Trophoblast cell (in vitro differentiated cells and primary cell): ENCODE measurements at regions not wholly inside any gene's neighbourhood (a gene's known extent, or its start where the extent isn't known, plus 50 kb on each side); places are given as distances from the start of the nearest gene placed in this dataset.

Experiments
- DNase-seq, 2 donors: peaks; one replicate each; pipeline ENCODE4 v3.0.0-alpha.2; 2016
- H2AFZ ChIP-seq: 2 replicates; pipeline ENCODE4 v1.6.1; 2013; ENCODE audit warnings: low read length, moderate library complexity, mild to moderate bottlenecking; ENCODE audit not compliant: insufficient read depth, poor library complexity
- H2AK5ac ChIP-seq: 2 replicates; pipeline ENCODE4 v1.6.1; 2013; ENCODE audit warnings: mild to moderate bottlenecking, low read length
- H2BK120ac ChIP-seq: 2 replicates; pipeline ENCODE4 v1.6.1; 2013; ENCODE audit warnings: low read length, mild to moderate bottlenecking, moderate library complexity; ENCODE audit not compliant: insufficient read depth, poor library complexity
- H2BK12ac ChIP-seq: 2 replicates; pipeline ENCODE4 v1.6.1; 2013; ENCODE audit warnings: mild to moderate bottlenecking, low read length, moderate library complexity
- H2BK5ac ChIP-seq: 2 replicates; pipeline ENCODE4 v1.6.1; 2013; ENCODE audit warnings: low read length, low read depth, moderate library complexity, mild to moderate bottlenecking; ENCODE audit not compliant: poor library complexity
- H3K14ac ChIP-seq: 2 replicates; pipeline ENCODE4 v1.6.1; 2013; ENCODE audit warnings: mild to moderate bottlenecking, low read length
- H3K18ac ChIP-seq: 2 replicates; pipeline ENCODE4 v1.6.1; 2013; ENCODE audit warnings: mild to moderate bottlenecking, low read length
- H3K23ac ChIP-seq: 2 replicates; pipeline ENCODE4 v1.6.1; 2013; ENCODE audit warnings: low read length
- H3K27ac ChIP-seq: 2 replicates; pipeline ENCODE4 v1.5.1; 2013; ENCODE audit warnings: low read depth, mild to moderate bottlenecking, inconsistent platforms, low read length, moderate library complexity
- H3K27me3 ChIP-seq: 2 replicates; pipeline ENCODE4 v1.6.1; 2013; ENCODE audit warnings: inconsistent platforms, mild to moderate bottlenecking, low read length, moderate library complexity; ENCODE audit not compliant: insufficient read depth
- H3K36me3 ChIP-seq, 2 experiments: 1 replicate in 1 of 2; 2 replicates in 1 of 2; pipeline ENCODE4 v1.6.1; 2013; ENCODE audit warnings: low read length in 2 of 2, mild to moderate bottlenecking in 2 of 2, moderate library complexity in 1 of 2; ENCODE audit not compliant: insufficient read depth in 2 of 2, control insufficient read depth in 1 of 2
- H3K4ac ChIP-seq: 2 replicates; pipeline ENCODE4 v1.6.1; 2013; ENCODE audit warnings: low read depth, mild to moderate bottlenecking, low read length, moderate library complexity
- H3K4me1 ChIP-seq, 2 experiments: 1 replicate in 1 of 2; 2 replicates in 1 of 2; pipeline ENCODE4 v1.6.1; 2013; ENCODE audit warnings: low read length in 2 of 2, mild to moderate bottlenecking in 2 of 2, moderate library complexity in 1 of 2; ENCODE audit not compliant: insufficient read depth in 2 of 2, control insufficient read depth in 1 of 2
- H3K4me2 ChIP-seq: 2 replicates; pipeline ENCODE4 v1.6.1; 2013; ENCODE audit warnings: inconsistent platforms, mild to moderate bottlenecking, low read length, moderate library complexity
- H3K4me3 ChIP-seq: 2 replicates; pipeline ENCODE4 v1.5.1; 2013; ENCODE audit warnings: mild to moderate bottlenecking, low read depth, low read length, inconsistent platforms
- H3K79me1 ChIP-seq: one replicate; pipeline ENCODE4 v1.6.1; 2013; ENCODE audit warnings: low read length
- H3K79me2 ChIP-seq: 2 replicates; pipeline ENCODE4 v1.6.1; 2013; ENCODE audit warnings: low read length, mild to moderate bottlenecking; ENCODE audit not compliant: control insufficient read depth, insufficient read depth, poor library complexity
- H3K9ac ChIP-seq: 2 replicates; pipeline ENCODE4 v1.6.1; 2013; ENCODE audit warnings: mild to moderate bottlenecking, low read length
- H3K9me3 ChIP-seq: 2 replicates; pipeline ENCODE4 v1.6.1; 2013; ENCODE audit warnings: low read depth, mild to moderate bottlenecking, control low read depth, inconsistent platforms, low read length; ENCODE audit not compliant: insufficient read depth
- H4K12ac ChIP-seq: 2 replicates; pipeline ENCODE4 v1.6.1; 2013; ENCODE audit warnings: low read depth, mild to moderate bottlenecking, low read length, moderate library complexity
- H4K8ac ChIP-seq: 2 replicates; pipeline ENCODE4 v1.6.1; 2013; ENCODE audit warnings: low read depth, mild to moderate bottlenecking, low read length, moderate library complexity
- H4K91ac ChIP-seq: one replicate; pipeline ENCODE4 v1.6.1; 2013; ENCODE audit warnings: low read depth, mild to moderate bottlenecking, low read length, moderate library complexity
- WGBS: extraction: QIAGEN DNeasy Blood & Tissue Kit; methylation state at CpG from one replicate; pipeline ENCODE4 v1.1.7; 2013; ENCODE audit warnings: missing lambda C conversion rate; ENCODE audit not compliant: insufficient read length, insufficient coverage; ENCODE audit errors: extremely low coverage; 5-methylcytosine and 5-hydroxymethylcytosine counted together

- Histone ChIP-seq H3K9me3 (no peaks in the 10 kb centered on the region), H3K4me1 (no peaks in the 10 kb centered on the region), H3K79me2 (no peaks in the 10 kb centered on the region), H3K4me3 (no peak overlapping the region), H3K79me1 (no peaks in the 10 kb centered on the region), H2BK12ac (no peak overlapping the region), H3K4ac (no peak overlapping the region), H4K12ac (no peak overlapping the region), H4K91ac (no peak overlapping the region), H2BK5ac (no peak overlapping the region), H3K4me2 (no peak overlapping the region), H3K9ac (no peak overlapping the region), H3K14ac (no peak overlapping the region), H2AFZ (no peak overlapping the region), H3K27me3 (no peaks in the 10 kb centered on the region), H4K8ac (no peak overlapping the region), H3K23ac (no peak overlapping the region), H3K27ac (no peak overlapping the region), H2BK120ac (no peak overlapping the region), H3K18ac (no peak overlapping the region), H2AK5ac (no peak overlapping the region), H3K36me3 (no peaks in the 10 kb centered on the region)
- DNase-seq: peak; percentile 66 to 92
- no CpG with 5 or more reads among the region's 2 CpGs for WGBS
Observed at GRCh38 chr9:86541014-86541570, 186.9 kb upstream of the TUT7 start.

GRCh38 chr9:86535406-86535915 is 181.3 kb upstream of the TUT7 start:
- Histone ChIP-seq H2AK5ac (no peak overlapping the region), H4K12ac (no peak overlapping the region), H3K18ac (no peak overlapping the region), H3K4me2 (no peak overlapping the region), H3K14ac (no peak overlapping the region), H3K27ac (no peak overlapping the region), H3K4me1 (peaks cover 3 to 4% of the 10 kb centered on the region in 2 experiments), H3K36me3 (no peaks in the 10 kb centered on the region), H3K23ac (no peak overlapping the region), H3K4ac (no peak overlapping the region), H3K9me3 (no peaks in the 10 kb centered on the region), H3K79me1 (peaks cover 4% of the 10 kb centered on the region), H3K27me3 (no peaks in the 10 kb centered on the region), H2BK5ac (no peak overlapping the region), H3K9ac (no peak overlapping the region), H4K8ac (no peak overlapping the region), H2BK12ac (no peak overlapping the region), H4K91ac (no peak overlapping the region), H2BK120ac (no peak overlapping the region), H3K4me3 (no peak overlapping the region), H2AFZ (no peak overlapping the region), H3K79me2 (peaks cover 2% of the 10 kb centered on the region)
- no peak for DNase-seq
- 100% methylated on average over 2 of the region's 5 CpGs for WGBS

GRCh38 chr9:86534572-86535258 is 180.5 kb upstream of the TUT7 start:
- no peak overlapping the region for H4K91ac ChIP-seq
- no peaks in the 10 kb centered on the region for H3K9me3 ChIP-seq
- no peak overlapping the region for H3K4me2 ChIP-seq
- no peak overlapping the region for H4K12ac ChIP-seq
- no peak overlapping the region for H2BK12ac ChIP-seq
- H3K27me3 ChIP-seq: no peaks in the 10 kb centered on the region
- H2AFZ ChIP-seq: no peak overlapping the region
- WGBS: no CpG with 5 or more reads among the region's 4 CpGs
- H3K4ac ChIP-seq: no peak overlapping the region
- peak in 1 of 2 donors; percentile 53 for DNase-seq
- H2BK5ac ChIP-seq: no peak overlapping the region
- H2BK120ac ChIP-seq: no peak overlapping the region
- peaks cover 3 to 5% of the 10 kb centered on the region in 2 experiments for H3K4me1 ChIP-seq
- H3K27ac ChIP-seq: no peak overlapping the region
- H3K18ac ChIP-seq: no peak overlapping the region
- H3K79me1 ChIP-seq: peaks cover 7% of the 10 kb centered on the region
- H2AK5ac ChIP-seq: no peak overlapping the region
- no peaks in the 10 kb centered on the region for H3K36me3 ChIP-seq
- no peak overlapping the region for H3K4me3 ChIP-seq
- no peak overlapping the region for H4K8ac ChIP-seq
- no peak overlapping the region for H3K9ac ChIP-seq
- H3K23ac ChIP-seq: no peak overlapping the region
- H3K79me2 ChIP-seq: peaks cover 2% of the 10 kb centered on the region
- no peak overlapping the region for H3K14ac ChIP-seq

GRCh38 chr9:86531971-86532640 is 177.9 kb upstream of the TUT7 start:
- no peak overlapping the region for H3K4me2 ChIP-seq
- H3K27ac ChIP-seq: no peak overlapping the region
- peak overlapping the region; percentile 93 for H2BK12ac ChIP-seq
- H3K9me3 ChIP-seq: no peaks in the 10 kb centered on the region
- H3K36me3 ChIP-seq: no peaks in the 10 kb centered on the region
- H3K14ac ChIP-seq: peak overlapping the region; percentile 67
- no peak overlapping the region for H3K23ac ChIP-seq
- peak overlapping the region; percentile 57 for H4K91ac ChIP-seq
- peak overlapping the region; percentile 71 for H2BK120ac ChIP-seq
- H3K79me1 ChIP-seq: peaks cover 9% of the 10 kb centered on the region
- H2AK5ac ChIP-seq: no peak overlapping the region
- peak in 1 of 2 donors; percentile 50 for DNase-seq
- peak overlapping the region; percentile 51 for H3K4ac ChIP-seq
- H3K79me2 ChIP-seq: peaks cover 2% of the 10 kb centered on the region
- H2AFZ ChIP-seq: no peak overlapping the region
- H3K9ac ChIP-seq: peak overlapping the region; percentile 51
- H2BK5ac ChIP-seq: no peak overlapping the region
- no CpG with 5 or more reads among the region's 4 CpGs for WGBS
- H4K12ac ChIP-seq: no peak overlapping the region
- H3K4me3 ChIP-seq: no peak overlapping the region
- no peaks in the 10 kb centered on the region for H3K27me3 ChIP-seq
- H3K4me1 ChIP-seq: peaks cover 3 to 5% of the 10 kb centered on the region in 2 experiments
- H3K18ac ChIP-seq: peak overlapping the region; percentile 77
- peak overlapping the region; percentile 69 for H4K8ac ChIP-seq
